Activated naive CD8-positive, alpha-beta T cell treated with anti-CD3 and anti-CD28 coated beads for 36 hours (primary cell): ENCODE measurements at regions not wholly inside any gene's neighbourhood (a gene's known extent, or its start where the extent isn't known, plus 50 kb on each side); places are given as distances from the start of the nearest gene placed in this dataset.

Experiments
- DNase-seq: peaks from one replicate; pipeline ENCODE4 v3.0.0; 2021
- H3K27ac Mint-ChIP-seq: one replicate; pipeline ENCODE4 v1.8.0; 2022; ENCODE audit warnings: mild to moderate bottlenecking, moderate library complexity, mixed read lengths
- H3K27me3 Mint-ChIP-seq: one replicate; pipeline ENCODE4 v1.8.0; 2022; ENCODE audit warnings: mild to moderate bottlenecking, mixed read lengths
- H3K36me3 Mint-ChIP-seq: one replicate; pipeline ENCODE4 v1.8.0; 2021; ENCODE audit warnings: mild to moderate bottlenecking, mixed read lengths
- H3K4me1 Mint-ChIP-seq: one replicate; pipeline ENCODE4 v1.8.0; 2021; ENCODE audit warnings: mixed read lengths
- H3K4me3 Mint-ChIP-seq: one replicate; pipeline ENCODE4 v1.8.0; 2022; ENCODE audit warnings: mild to moderate bottlenecking, moderate library complexity, mixed read lengths
- H3K9me3 Mint-ChIP-seq: one replicate; pipeline ENCODE4 v1.8.0; 2022; ENCODE audit warnings: mixed read lengths

- Mint-ChIP-seq H3K4me3 (no peak overlapping the region), H3K36me3 (no peaks in the 10 kb centered on the region), H3K27me3 (no peaks in the 10 kb centered on the region), H3K27ac (no peak overlapping the region), H3K9me3 (no peaks in the 10 kb centered on the region), H3K4me1 (no peaks in the 10 kb centered on the region)
- DNase-seq = no peak
Observed at GRCh38 chr1:208598021-208598420, 353.8 kb upstream of the PLXNA2 start.

GRCh38 chr1:208599063-208599462 lies 354.9 kb upstream of the PLXNA2 start:
- no peak for DNase-seq
- no peaks in the 10 kb centered on the region for H3K4me1 Mint-ChIP-seq
- H3K9me3 Mint-ChIP-seq = no peaks in the 10 kb centered on the region
- H3K4me3 Mint-ChIP-seq = no peak overlapping the region
- no peak overlapping the region for H3K27ac Mint-ChIP-seq
- H3K36me3 Mint-ChIP-seq = no peaks in the 10 kb centered on the region
- H3K27me3 Mint-ChIP-seq = no peaks in the 10 kb centered on the region

- peaks cover 3% of the 10 kb centered on the region for H3K4me1 Mint-ChIP-seq
- DNase-seq = no peak
- H3K9me3 Mint-ChIP-seq = no peaks in the 10 kb centered on the region
- no peak overlapping the region for H3K27ac Mint-ChIP-seq
- no peaks in the 10 kb centered on the region for H3K27me3 Mint-ChIP-seq
- H3K4me3 Mint-ChIP-seq = no peak overlapping the region
- no peaks in the 10 kb centered on the region for H3K36me3 Mint-ChIP-seq
Observed at GRCh38 chr1:208600456-208601190, 356.4 kb upstream of the PLXNA2 start.

- Mint-ChIP-seq H3K27ac (no peak overlapping the region), H3K27me3 (no peaks in the 10 kb centered on the region), H3K4me3 (no peak overlapping the region), H3K36me3 (no peaks in the 10 kb centered on the region), H3K9me3 (no peaks in the 10 kb centered on the region), H3K4me1 (peaks cover 3% of the 10 kb centered on the region)
- DNase-seq = no peak
Observed at GRCh38 chr1:208601561-208601960, 357.4 kb upstream of the PLXNA2 start.

- H3K36me3 Mint-ChIP-seq = no peaks in the 10 kb centered on the region
- no peaks in the 10 kb centered on the region for H3K9me3 Mint-ChIP-seq
- peaks cover 3% of the 10 kb centered on the region for H3K4me1 Mint-ChIP-seq
- no peak overlapping the region for H3K4me3 Mint-ChIP-seq
- DNase-seq = no peak
- H3K27me3 Mint-ChIP-seq = no peaks in the 10 kb centered on the region
- no peak overlapping the region for H3K27ac Mint-ChIP-seq
Observed at GRCh38 chr1:208603721-208604120, 359.5 kb upstream of the PLXNA2 start.

- H3K4me3 Mint-ChIP-seq = no peak overlapping the region
- H3K9me3 Mint-ChIP-seq = no peaks in the 10 kb centered on the region
- H3K27me3 Mint-ChIP-seq = no peaks in the 10 kb centered on the region
- no peak overlapping the region for H3K27ac Mint-ChIP-seq
- DNase-seq = no peak
- H3K36me3 Mint-ChIP-seq = no peaks in the 10 kb centered on the region
- peaks cover 3% of the 10 kb centered on the region for H3K4me1 Mint-ChIP-seq
Observed at GRCh38 chr1:208604295-208604694, 360.1 kb upstream of the PLXNA2 start.

GRCh38 chr1:208606959-208607358 lies 362.8 kb upstream of the PLXNA2 start:
- no peak for DNase-seq
- no peaks in the 10 kb centered on the region for H3K27me3 Mint-ChIP-seq
- H3K27ac Mint-ChIP-seq = no peak overlapping the region
- H3K36me3 Mint-ChIP-seq = no peaks in the 10 kb centered on the region
- H3K4me1 Mint-ChIP-seq = peaks cover 3% of the 10 kb centered on the region
- no peak overlapping the region for H3K4me3 Mint-ChIP-seq
- no peaks in the 10 kb centered on the region for H3K9me3 Mint-ChIP-seq

GRCh38 chr1:208607616-208608015 lies 363.4 kb upstream of the PLXNA2 start:
- Mint-ChIP-seq H3K4me1 (peaks cover 3% of the 10 kb centered on the region), H3K9me3 (no peaks in the 10 kb centered on the region), H3K27ac (no peak overlapping the region), H3K4me3 (no peak overlapping the region), H3K36me3 (no peaks in the 10 kb centered on the region), H3K27me3 (no peaks in the 10 kb centered on the region)
- no peak for DNase-seq

GRCh38 chr1:208614610-208615009 lies 370.4 kb upstream of the PLXNA2 start:
- Mint-ChIP-seq H3K27me3 (no peaks in the 10 kb centered on the region), H3K4me1 (no peaks in the 10 kb centered on the region), H3K4me3 (no peak overlapping the region), H3K36me3 (no peaks in the 10 kb centered on the region), H3K27ac (no peak overlapping the region), H3K9me3 (peaks cover 10% of the 10 kb centered on the region)
- no peak for DNase-seq

- Mint-ChIP-seq H3K9me3 (peaks cover 16% of the 10 kb centered on the region), H3K27me3 (no peaks in the 10 kb centered on the region), H3K4me1 (no peaks in the 10 kb centered on the region), H3K27ac (no peak overlapping the region), H3K4me3 (no peak overlapping the region), H3K36me3 (no peaks in the 10 kb centered on the region)
- DNase-seq = no peak
Observed at GRCh38 chr1:208615371-208615770, 371.2 kb upstream of the PLXNA2 start.

- Mint-ChIP-seq H3K4me3 (no peak overlapping the region), H3K27ac (no peak overlapping the region), H3K4me1 (no peaks in the 10 kb centered on the region), H3K27me3 (no peaks in the 10 kb centered on the region), H3K9me3 (peaks cover 20% of the 10 kb centered on the region), H3K36me3 (no peaks in the 10 kb centered on the region)
- DNase-seq = no peak
Observed at GRCh38 chr1:208616776-208617175, 372.6 kb upstream of the PLXNA2 start.

- H3K36me3 Mint-ChIP-seq = no peaks in the 10 kb centered on the region
- H3K27me3 Mint-ChIP-seq = no peaks in the 10 kb centered on the region
- no peak overlapping the region for H3K4me3 Mint-ChIP-seq
- no peaks in the 10 kb centered on the region for H3K4me1 Mint-ChIP-seq
- DNase-seq = no peak
- no peak overlapping the region for H3K27ac Mint-ChIP-seq
- H3K9me3 Mint-ChIP-seq = no peaks in the 10 kb centered on the region
Observed at GRCh38 chr1:208628022-208628914, 384.1 kb upstream of the PLXNA2 start.

- Mint-ChIP-seq H3K36me3 (no peaks in the 10 kb centered on the region), H3K27me3 (no peaks in the 10 kb centered on the region), H3K9me3 (no peaks in the 10 kb centered on the region), H3K4me3 (no peak overlapping the region), H3K4me1 (no peaks in the 10 kb centered on the region), H3K27ac (no peak overlapping the region)
- no peak for DNase-seq
Observed at GRCh38 chr1:208631092-208631491, 386.9 kb upstream of the PLXNA2 start.

- DNase-seq = no peak
- Mint-ChIP-seq H3K4me1 (no peaks in the 10 kb centered on the region), H3K27ac (no peak overlapping the region), H3K36me3 (no peaks in the 10 kb centered on the region), H3K4me3 (no peak overlapping the region), H3K27me3 (no peaks in the 10 kb centered on the region), H3K9me3 (no peaks in the 10 kb centered on the region)
Observed at GRCh38 chr1:208631506-208631905, 387.3 kb upstream of the PLXNA2 start.

- H3K27me3 Mint-ChIP-seq = peaks cover 9% of the 10 kb centered on the region
- no peaks in the 10 kb centered on the region for H3K36me3 Mint-ChIP-seq
- no peak for DNase-seq
- no peak overlapping the region for H3K27ac Mint-ChIP-seq
- H3K4me3 Mint-ChIP-seq = no peak overlapping the region
- H3K9me3 Mint-ChIP-seq = no peaks in the 10 kb centered on the region
- H3K4me1 Mint-ChIP-seq = no peaks in the 10 kb centered on the region
Observed at GRCh38 chr1:208634346-208635140, 390.4 kb upstream of the PLXNA2 start.
